Stimulated activated CD8-positive, alpha-beta memory T cell treated with anti-CD3 and anti-CD28 coated beads, Interleukin-4, amount 100 ng/mL, for 24 hours (primary cell): ENCODE measurements at regions not wholly inside any gene's neighbourhood (a gene's known extent, or its start where the extent isn't known, plus 50 kb on each side); places are given as distances from the start of the nearest gene placed in this dataset.

Source experiments
- DNase-seq: peaks from one replicate; pipeline ENCODE4 v3.0.0-alpha.2; 2020; ENCODE audit warnings: low read depth

- DNase-seq = no peak
These were observed 569.5 kb downstream of the PSAT1 start for GRCh38 chr9:78866207-78867132.

DNA sequence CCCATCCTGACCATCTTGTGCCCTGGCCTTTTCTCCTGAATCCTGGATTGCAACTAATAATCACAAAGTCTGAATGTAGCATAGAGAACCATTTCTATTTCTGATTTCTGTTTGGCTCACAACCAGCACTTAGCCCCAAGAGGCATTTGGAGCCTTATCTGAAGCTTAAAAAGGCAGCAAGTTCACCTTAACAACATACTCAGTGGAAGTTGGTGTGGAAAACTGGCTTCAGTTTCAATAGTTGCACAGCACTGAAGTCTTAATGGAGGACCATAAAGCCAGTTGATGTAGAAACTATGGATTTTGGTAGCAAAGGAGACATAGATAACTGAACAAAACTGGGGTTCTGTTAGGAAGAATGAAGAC, 574.1 kb downstream of the PSAT1 start:
- no peak for DNase-seq

GRCh38 chr9:78871452-78872331, 574.8 kb downstream of the PSAT1 start:
- no peak for DNase-seq

- DNase-seq = no peak
These were observed 577.1 kb downstream of the PSAT1 start for GRCh38 chr9:78874061-78874460.

DNA sequence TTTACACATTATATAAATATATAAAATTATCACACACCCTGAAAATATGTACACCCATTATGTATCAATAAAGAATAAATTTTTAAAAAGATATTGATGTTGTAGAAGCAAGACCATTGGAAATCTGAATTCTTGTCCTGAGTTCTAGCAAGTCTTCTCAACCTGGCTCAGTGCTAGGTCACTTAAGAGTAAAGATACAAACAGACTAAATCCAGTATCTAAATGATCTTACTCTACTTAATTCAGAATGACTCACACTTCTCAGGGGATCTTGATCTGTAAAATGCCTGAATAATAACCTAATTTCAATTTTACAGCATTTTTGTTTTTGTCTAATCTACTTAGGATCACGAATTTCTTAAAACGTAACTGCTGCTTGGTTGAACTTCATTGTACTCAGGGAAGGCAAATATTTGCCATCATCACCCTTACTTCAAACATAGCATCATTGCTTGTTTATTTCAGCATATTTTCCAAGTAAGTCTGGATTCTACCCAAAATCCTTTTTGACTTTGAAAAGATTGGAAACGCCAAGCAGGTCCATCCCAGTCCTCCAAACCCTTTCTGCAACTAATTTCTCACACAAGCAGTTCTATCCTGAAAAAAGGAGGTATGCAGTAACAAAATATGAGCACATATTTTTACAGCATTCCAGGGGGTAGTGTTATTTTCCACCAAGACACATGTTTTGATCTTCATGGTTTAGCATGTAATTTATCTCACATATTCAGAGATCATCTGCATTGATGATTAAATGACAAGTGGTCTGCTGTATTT, 582.6 kb downstream of the PSAT1 start:
- no peak for DNase-seq

DNA sequence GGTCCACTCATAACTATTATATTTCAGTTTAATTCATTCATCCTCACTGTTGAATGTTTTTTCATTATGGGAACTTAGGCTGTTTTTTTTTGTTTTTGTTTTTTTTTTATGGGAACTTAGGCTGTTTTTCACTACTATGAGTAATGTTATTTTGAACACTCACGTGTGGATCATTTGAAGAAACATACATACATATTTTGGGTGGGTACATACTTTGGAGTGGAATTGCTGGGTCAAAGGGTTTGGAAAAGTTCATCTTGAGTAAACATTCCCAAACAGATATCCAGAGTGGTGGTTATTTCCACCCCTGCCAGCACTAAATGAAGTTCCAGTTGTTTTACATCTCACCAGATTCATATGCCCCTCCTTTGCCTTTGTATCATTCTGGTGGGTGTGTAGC, 584.4 kb downstream of the PSAT1 start:
- no peak for DNase-seq

DNA sequence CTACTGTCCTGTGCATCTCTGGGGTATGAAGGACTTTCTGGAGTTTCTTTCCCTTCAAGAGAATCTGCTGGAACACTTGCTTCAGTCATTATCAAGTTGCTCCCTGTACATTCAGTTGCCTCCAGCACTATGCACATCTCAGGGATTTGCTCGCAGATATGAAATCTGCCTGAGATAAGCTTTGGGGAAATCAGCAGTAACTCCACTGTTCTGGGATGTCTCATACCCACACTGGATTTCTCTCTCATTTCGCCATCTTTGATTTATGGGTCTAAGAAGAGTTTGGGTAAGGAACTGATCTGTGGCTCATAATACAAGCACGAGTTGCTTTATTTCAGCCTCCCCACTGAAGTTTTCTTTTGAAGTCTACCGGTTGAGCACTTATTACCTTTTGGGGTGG, 585.6 kb downstream of the PSAT1 start:
- DNase-seq = no peak

GRCh38 chr9:78884611-78885150, 587.8 kb downstream of the PSAT1 start:
- no peak for DNase-seq

DNA sequence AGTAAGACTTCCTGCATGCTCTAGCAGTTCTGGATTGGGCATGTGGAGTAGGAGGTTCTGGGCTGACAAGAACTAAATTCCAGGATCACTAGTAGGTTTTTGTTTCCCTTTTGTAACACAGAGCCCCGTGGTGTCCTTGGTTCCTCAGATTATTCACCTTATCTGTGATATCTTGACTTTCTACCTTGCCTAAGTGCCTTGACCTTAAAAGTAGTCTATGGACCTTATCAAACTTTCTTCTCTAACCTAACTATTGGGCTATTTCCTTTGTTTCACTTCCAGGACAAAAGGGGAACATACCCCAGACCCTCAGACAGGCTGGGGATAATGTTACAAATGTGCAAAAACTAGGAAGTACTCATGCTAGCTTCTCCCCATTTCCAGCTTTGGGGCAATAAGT, 595.3 kb downstream of the PSAT1 start:
- DNase-seq = no peak

- no peak for DNase-seq
These were observed 595.8 kb downstream of the PSAT1 start for GRCh38 chr9:78892769-78893168.

GRCh38 chr9:78893774-78894401, 597.0 kb downstream of the PSAT1 start:
- DNase-seq = no peak

DNA sequence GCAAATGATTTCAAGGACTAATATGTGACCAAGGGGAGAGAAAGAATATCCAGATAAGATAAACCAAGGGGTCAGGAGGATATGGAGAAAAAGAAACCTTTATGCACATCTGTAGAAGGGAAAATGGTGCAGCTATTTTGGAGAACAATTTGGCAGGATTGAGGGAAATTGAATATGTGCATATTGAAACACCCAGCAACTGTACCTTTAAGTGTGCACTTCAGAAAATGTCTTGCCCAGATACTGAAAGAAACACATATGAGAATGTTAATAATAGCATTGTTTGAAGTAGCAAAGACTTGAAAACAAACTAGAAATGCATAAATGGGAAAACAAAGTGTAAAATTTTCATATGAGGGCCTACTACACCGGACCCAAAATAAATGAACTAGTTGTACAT, 599.6 kb downstream of the PSAT1 start:
- DNase-seq = no peak

DNA sequence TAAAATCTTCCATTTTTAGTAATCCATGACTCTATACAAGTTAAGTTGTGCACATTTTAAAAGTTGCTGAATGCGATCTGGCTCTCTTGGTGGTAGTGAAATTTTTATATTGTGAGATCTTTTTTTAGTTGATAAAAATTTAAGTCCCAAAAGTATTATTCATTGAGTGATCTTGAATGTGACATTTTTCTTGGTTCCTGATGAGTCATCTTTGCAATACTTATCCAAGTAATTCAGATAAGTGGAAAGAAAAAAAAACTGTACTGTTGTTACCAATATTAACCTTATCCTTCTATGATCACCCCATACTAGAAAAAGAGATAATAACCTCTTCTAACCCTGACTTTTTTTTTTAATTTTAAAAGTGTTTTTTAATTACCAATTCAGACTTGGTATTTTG, 601.3 kb downstream of the PSAT1 start:
- no peak for DNase-seq

DNA sequence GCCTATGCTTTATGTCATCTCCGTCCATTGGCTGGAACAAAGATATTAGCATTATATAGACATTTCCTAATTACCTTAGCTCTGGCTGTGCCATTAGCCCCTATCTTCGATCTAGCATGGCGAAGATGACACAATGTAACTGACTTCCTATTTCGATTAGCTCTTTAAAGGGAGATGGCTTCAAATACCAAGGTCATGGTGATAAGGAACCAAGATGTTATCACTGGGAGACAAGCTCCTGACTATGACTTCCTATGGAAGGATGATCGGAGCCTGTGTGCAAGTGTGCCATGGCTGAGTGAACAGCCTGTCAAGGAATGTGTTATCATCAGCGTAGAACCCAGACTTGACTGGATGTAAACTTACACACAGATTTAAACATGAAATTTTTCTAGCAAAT, 602.1 kb downstream of the PSAT1 start:
- DNase-seq = no peak

GRCh38 chr9:78900500-78900899, 603.6 kb downstream of the PSAT1 start:
- DNase-seq = no peak

- no peak for DNase-seq
These were observed 605.1 kb downstream of the PSAT1 start for GRCh38 chr9:78902051-78902450.

DNA sequence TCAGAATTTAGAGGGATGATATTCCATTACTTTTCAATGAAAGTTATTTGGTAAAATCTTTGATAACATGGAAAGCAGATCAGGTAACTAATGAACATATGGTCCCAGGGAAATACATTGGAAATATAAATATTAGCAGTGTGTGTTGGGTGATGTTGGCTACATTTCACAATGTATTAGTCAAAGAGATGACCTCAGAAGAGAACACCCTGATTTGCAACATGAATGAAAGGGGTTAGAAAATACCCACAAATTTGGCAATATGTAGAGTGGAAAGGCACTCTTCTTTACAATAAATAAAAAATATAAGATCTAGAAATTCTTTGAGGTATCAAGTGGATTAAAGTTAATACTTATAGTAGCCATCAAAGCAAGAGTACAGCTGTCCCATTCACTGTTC, 606.7 kb downstream of the PSAT1 start:
- DNase-seq = no peak

- DNase-seq = no peak
These were observed 607.8 kb downstream of the PSAT1 start for GRCh38 chr9:78904686-78905085.

- no peak for DNase-seq
These were observed 608.5 kb downstream of the PSAT1 start for GRCh38 chr9:78905387-78905786.

DNA sequence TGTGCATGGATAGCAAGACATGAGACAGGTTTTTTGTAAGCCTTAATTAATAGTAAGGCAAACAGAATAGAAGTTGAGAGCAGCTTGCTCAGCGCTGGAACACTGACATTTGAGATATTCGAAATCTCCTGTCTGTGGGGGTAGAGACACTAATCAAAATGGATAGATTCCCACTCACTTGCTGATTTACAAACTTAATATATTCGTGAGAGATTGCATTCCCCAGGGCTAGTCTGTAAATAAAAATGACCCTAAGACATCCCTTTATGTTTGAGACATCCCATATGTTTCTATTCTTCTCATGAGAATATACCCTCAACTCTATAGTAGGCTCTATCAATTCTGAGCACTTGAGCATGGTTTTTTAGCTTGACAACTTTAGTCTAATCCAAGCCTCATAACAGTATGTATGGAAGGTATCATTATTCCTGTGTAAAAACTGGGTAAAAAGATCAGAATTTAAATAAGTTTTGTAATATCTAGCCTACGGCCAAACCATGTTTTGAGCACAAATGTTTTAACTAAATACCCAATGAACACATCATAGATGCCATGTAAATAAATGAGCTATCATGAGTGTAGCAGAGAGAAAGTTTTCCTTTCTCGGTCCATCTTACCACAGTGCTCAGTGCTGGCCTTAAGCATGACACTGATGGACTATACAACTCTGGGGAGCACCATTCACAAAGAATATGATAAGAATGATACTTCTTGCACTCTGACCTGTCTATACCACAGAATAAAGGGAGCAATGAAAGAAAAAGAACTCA, 609.2 kb downstream of the PSAT1 start:
- no peak for DNase-seq

DNA sequence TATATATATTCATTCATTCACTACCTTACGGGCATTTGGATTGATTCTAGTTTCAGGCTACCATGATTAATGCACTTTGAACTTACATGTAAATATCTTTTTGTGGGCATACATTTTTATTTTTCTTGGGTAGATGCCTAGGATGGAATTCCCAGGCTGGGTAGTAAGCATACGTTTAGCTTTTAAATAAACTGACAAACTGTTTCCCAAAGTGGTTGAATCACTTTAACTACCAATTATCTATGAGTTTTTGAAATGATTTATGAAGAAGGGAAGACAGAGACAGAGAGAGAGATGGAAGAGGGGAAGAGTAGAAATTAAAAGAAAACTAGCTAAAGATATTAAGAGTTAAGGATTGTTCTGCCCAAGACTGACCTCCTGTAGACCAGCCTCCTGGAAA, 612.6 kb downstream of the PSAT1 start:
- DNase-seq = no peak
